ENCODE measurements at regions not wholly inside any gene's neighbourhood (a gene's known extent, or its start where the extent isn't known, plus 50 kb on each side); places are given as distances from the start of the nearest gene placed in this dataset.
"Not testable (repeated sequence)": the region's sequence is repeated elsewhere in the genome, so short reads cannot be mapped to it uniquely, and the experiment has no call there.

DNA sequence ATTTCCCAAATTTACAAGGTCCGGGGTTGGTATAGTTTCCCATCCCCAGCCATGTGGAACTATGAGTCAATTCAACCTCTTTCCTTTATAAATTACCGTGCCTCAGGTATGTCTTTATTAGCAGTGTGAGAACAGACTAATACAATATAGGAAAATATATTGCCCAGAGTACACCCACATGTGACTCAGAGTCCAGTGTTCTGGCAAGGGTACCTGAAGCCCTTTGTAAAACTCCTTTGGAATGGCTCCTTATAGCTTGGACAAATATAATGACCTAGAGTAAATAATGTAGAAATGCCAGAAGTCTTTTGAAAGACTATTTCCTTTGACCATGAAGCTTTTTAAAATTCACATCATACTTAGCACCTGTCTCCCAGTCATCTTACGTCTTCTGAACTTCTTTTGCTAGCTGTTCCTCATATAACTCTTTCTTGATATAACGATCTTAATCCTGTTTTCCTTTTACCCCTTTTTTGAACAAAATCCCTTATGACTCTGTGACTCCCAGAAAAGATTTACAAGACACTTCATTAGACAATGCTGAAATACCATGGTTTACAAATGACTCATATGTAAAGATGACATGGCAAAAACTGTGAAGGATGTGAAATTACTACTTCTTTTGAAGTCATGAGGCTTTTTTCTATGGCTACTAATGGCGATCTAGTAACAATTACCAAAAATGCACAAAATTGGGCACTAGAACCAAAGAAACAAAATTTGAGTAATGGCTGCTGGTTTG, 408.9 kb downstream of the NAP1L3 start:
- POLR2A ChIA-PET, result no interaction called here
- TF ChIP-seq CTBP1 (IDR thresholded peaks at IDR 0.05; ENCODE audit: borderline replicate concordance) (no peak), BHLHE40 (IDR thresholded peaks at IDR 0.05; ENCODE audit: borderline replicate concordance) (no peak), HDGF (IDR thresholded peaks at IDR 0.05; ENCODE audit: borderline replicate concordance) (no peak)
- CTCF ChIA-PET, result no interaction called here
- DNase-seq (ENCODE audit: extremely low spot score), result no peak

DNA sequence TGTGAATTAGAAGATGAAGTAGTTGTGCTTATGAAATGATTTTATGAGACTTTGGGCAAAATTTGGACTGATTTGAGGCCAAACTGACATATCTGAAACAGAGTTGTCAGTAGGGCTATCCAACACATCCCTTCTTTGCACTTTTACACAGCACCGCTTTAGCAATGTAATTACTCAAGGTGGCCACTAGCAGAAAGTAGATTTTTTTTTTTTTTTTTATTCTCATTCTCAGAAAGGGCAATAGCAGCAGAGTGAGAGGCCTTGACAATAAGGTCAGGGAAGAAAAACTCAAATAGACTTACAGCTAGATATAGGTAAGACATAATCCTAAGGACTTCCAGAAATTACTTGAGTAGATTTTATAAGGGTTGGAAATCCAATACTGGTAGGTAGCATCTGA, 414.3 kb downstream of the NAP1L3 start:
- DNase-seq (ENCODE audit: extremely low spot score), result peak; percentile 5
- POLR2A ChIA-PET, result no interaction called here
- CTCF ChIA-PET, result no interaction called here
- peak; percentile 83 for TF ChIP-seq ZNF384 (IDR thresholded peaks at IDR 0.05)
- no peak for TF ChIP-seq FOXM1 (IDR thresholded peaks at IDR 0.05; ENCODE audit: borderline replicate concordance)

DNA sequence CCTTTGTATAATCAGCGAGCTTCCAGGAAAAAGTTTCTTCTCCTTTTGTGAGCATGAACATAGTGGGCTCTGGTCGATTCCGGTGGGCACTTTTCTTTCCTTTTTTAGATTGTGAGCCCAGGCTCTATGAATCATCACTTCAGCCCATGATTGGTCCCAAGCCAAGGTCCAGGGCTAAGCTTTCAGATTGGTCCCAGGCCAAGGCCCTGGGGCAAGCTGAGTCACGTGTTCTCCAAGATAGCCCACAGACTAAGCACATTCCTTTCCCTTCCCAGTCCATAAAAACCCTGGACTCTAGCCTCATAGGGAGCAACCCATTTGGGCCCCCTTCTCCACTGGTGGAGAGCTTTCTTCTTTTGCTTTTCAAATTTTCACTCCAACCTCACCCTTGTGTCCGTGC, 430.5 kb downstream of the NAP1L3 start:
- no peak for DNase-seq (ENCODE audit: extremely low spot score)
- TF ChIP-seq, protein P1, sequence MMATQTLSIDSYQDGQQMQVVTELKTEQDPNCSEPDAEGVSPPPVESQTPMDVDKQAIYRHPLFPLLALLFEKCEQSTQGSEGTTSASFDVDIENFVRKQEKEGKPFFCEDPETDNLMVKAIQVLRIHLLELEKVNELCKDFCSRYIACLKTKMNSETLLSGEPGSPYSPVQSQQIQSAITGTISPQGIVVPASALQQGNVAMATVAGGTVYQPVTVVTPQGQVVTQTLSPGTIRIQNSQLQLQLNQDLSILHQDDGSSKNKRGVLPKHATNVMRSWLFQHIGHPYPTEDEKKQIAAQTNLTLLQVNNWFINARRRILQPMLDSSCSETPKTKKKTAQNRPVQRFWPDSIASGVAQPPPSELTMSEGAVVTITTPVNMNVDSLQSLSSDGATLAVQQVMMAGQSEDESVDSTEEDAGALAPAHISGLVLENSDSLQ (IDR thresholded peaks at IDR 0.05), result no peak
- TF ChIP-seq BHLHE40 (IDR thresholded peaks at IDR 0.05; ENCODE audit: borderline replicate concordance), result no peak
- TF ChIP-seq SP1 (IDR thresholded peaks at IDR 0.05), result no peak
- no peak for TF ChIP-seq TARDBP (IDR thresholded peaks at IDR 0.05)
- no peak for TF ChIP-seq FOXA1 (IDR thresholded peaks at IDR 0.05)
- TF ChIP-seq ARNT (IDR thresholded peaks at IDR 0.05), result no peak
- no peak for TF ChIP-seq SUZ12 (IDR thresholded peaks at IDR 0.05)
- CTCF ChIA-PET, result no interaction called here

DNA sequence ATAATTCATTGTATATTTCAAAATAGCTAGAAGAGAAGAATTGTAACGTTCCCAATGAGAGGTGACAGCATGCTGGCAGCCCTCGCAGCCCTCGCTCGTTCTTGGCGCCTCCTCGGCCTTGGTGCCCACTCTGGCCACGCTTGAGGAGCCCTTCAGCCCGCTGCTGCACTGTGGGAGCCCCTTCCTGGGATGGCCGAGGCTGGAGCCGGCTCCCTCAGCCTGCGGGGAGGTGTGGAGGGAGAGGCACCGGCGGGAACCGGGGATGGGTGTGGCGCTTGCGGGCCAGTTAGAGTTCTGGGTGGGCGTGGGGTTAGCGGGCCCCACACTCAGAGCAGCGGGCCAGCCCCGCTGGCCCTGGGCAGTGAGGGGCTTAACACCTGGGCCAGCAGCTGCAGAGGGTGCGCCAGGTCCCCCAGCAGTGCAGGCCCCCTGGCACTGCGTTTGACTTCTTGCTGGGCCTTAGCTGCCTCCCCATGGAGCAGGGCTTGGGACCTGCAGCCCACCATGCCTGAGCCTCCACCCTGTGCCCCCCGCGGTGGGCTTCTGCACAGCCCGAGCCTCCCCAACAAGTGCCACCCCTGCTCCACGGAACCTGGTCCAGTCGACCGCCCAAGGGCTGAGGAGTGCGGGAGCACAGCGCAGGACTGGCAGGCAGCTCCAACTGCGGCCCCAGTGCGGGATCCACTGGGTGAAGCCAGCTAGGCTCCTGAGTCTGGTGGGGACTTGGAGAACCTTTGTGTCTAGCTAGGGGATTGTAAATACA, 437.7 kb downstream of the NAP1L3 start:
- CTCF ChIA-PET; POLR2A ChIA-PET; DNase-seq (ENCODE audit: extremely low spot score): not testable (repeated sequence)

More for the DNA sequence above, 430.5 kb downstream of the NAP1L3 start:
- POLR2A ChIA-PET, result no interaction called here

DNA sequence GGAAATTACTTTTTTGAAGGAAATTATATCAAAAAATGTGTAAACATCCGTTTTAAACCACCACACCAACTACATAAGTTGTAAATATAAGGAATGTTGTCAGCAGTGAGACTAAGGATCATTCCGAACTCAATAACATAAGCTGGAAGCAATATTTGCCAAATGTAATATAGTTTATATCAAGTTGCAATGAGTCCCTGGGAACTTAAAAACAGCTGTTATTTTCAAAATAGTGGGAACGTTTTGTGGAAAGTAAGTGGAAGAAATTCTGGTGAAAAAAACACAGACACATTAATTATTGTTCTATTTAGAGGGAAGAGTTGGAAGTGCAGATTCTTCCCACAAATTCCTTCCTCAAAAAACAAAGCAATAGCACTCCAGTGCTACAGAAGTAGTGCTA, 444.3 kb downstream of the NAP1L3 start:
- POLR2A ChIA-PET, result no interaction called here
- DNase-seq (ENCODE audit: extremely low spot score), result no peak
- TF ChIP-seq ZNF384 (IDR thresholded peaks at IDR 0.05) (no peak), NFRKB (IDR thresholded peaks at IDR 0.05) (no peak), FOXA1 (IDR thresholded peaks at IDR 0.05) (no peak)
- CTCF ChIA-PET, result no interaction called here

All from HEK293T (cell line).